Left colon (tissue), 2 donors: ENCODE measurements at regions not wholly inside any gene's neighbourhood (a gene's known extent, or its start where the extent isn't known, plus 50 kb on each side); places are given as distances from the start of the nearest gene placed in this dataset.

Experiments
- ATAC-seq: fragments of 200-7000 bp; cut with Tn5 transposase; one replicate; pipeline ENCODE4 v1.9.1; 2020; ENCODE audit warnings: mild to moderate bottlenecking, moderate library complexity
- DNase-seq, 2 donors: peaks; one replicate each; pipeline ENCODE4 v3.0.0-alpha.2; 2020
- intact Hi-C, 2 donors: fragments of 100-400 bp; cut with DNase I in 1 of 2; cut with micrococcal nuclease in 1 of 2; formaldehyde crosslinking; loops; one replicate each; pipeline versions ENCODE4 v1.11.2 to v1.14.0; 2022; cut with DNase I, micrococcal nuclease
- donor health status: DM: no; HTN: no; CAD: no.
- donor health status: DM: yes; HTN: yes; CAD: no.

DNA sequence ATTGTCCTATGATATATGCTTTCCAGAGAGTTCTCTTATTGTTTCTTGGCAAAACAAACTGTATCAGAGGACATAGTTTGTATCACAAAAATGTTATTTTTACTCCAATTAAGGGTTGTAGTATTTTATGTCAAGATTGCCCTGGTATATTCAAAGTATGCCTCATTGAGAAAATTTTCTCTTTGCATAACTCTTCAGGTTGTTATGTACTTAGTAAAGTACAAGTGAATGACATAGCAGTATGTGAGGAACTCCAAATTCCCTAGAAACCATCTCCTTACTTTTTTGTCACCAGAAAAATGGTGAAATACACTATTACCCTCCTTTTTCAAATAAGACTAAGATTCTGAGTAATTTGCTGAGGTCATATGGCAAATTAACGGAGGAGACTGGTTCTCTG lies 355.3 kb downstream of the NFIB start:
- intact Hi-C loops, result no loop called here
- no peak for DNase-seq
- no peak for ATAC-seq

DNA sequence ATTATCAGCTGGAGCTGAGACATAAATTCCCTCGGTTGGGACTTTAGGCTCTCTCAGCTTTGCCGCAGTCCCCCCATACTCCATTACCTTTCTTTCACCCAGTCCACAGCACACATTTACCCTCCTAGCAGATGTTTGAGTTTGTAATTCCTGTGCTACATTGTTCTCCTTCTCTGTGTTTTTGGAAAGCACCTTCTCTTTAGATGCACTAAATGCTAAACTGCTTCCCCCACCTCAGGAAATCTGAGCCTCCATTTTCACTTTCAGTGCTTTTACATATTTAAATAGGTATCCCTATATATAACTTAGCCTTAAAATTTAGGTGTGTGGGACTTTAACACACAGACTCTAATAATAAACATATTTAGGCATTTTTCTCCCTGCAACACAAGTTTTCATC lies 356.9 kb downstream of the NFIB start:
- intact Hi-C loops, result no loop called here
- no peak for ATAC-seq
- no peak for DNase-seq

DNA sequence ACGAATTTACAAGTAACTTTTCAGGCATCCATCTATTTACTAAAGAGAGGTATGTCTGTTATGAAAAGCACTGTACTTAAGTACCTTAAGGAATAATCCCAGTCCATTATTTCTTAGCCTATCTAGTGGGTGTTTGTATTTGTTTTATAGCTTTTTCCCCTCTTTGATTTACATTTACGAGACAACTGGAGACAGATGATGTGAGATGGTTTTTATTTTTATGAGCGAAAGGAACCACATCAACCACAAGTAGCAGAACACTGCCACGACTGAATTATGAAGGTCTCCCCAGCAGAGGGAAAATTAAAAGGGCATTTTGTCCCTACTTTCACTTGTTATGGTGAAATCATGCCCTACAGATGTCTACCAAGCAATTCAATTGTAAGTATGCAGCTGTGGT lies 357.8 kb downstream of the NFIB start:
- DNase-seq (no peak), ATAC-seq (no peak)
- intact Hi-C loops, result no loop called here

DNA sequence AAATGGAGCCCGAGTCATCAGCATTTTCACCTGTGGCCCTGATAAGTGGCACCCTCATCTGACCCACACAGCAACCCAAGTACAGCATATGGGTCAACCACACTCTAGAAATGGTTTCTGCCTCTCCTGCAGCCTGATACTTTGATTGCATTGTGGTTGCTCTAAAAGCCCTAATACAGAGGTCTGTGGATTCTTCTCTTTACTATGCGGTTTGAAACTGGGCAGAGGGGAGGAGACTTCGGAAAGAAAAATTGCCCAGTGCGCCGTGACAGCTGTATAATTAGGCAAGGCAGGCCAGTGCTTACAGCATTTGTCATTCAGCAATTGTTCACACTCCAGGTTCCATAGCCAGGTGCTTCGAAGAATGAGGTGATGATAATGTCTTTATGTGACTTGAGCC lies 361.0 kb downstream of the NFIB start:
- DNase-seq (no peak), ATAC-seq (no peak)
- intact Hi-C loops, result no loop called here

DNA sequence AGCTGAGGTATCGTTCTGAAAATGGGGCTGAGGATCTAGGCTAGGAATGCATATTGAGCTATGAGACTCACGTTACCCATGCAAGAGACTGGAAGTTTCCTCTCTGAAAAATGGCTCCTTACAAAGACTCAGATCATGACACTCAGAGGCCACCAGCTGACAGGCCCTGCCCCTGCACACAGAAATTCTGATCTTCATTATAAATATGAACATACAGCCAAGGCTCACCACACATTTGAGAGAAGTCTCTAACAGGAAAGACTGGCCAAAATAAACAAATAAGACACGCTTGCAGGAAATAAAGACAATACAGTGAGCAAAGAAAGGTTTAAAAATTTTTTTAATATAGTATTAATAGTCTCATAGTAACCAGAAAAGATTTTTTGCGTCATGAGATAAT lies 365.9 kb downstream of the NFIB start:
- no peak for DNase-seq
- intact Hi-C loops, result no loop called here
- ATAC-seq, result no peak

DNA sequence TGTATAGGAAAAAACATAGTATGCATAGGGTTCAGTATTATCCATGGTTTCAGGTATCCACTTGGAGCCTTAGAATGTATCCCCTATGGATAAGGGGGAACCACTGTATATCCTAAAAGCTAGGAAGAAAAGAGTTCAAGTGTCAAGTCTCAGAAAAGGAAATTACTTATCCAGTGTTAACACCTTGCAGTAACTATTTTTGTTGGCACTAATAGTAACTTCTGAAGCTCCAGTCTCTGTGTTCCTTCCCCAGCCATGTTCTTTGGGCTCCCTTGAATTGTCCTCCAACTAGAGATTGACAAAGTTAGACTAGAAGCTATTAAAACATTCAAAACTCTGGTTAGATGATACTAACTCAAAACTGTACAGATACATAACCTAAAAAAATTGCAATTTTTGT lies 370.8 kb downstream of the NFIB start:
- ATAC-seq (no peak), DNase-seq (no peak)
- intact Hi-C loops, result no loop called here

DNA sequence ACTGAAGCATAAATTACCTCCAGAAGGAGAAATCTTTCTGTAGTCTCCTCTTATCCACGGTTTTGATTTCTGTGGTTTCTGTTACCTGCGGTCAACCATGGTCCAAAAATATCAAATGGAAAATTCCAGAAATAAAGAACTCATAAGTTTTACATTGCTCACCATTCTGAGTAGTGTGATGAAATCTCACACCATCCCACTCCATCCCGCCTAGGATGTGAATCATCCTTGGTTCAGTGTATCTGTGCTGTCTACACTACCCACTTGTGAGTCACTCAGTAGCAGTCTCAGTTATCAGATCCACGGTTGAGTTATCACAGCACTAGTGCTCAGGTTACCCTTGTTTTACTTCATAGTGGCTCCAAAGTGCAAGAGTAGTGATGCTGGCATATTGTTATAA lies 371.2 kb downstream of the NFIB start:
- DNase-seq (no peak), ATAC-seq (no peak)
- intact Hi-C loops, result no loop called here

DNA sequence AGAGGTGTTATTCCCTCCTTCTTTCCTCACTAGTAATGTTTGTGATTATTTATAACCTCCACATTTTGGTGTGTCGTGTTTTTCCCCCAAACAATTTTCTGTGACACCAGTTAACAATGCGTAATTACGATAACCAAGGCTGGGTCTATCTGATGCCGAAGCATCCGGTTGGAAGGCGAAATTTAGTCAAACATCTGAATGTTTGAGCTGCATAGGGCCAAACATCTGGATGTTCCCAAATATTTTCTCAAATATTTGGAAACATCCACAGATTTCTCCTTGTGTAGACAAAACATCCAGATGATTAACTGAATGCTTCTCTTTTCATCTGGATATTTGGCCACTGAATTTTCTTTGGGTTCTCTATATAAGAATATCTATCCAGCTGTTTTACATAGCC lies 371.7 kb downstream of the NFIB start:
- ATAC-seq, result no peak
- no peak for DNase-seq
- intact Hi-C loops, result no loop called here

DNA sequence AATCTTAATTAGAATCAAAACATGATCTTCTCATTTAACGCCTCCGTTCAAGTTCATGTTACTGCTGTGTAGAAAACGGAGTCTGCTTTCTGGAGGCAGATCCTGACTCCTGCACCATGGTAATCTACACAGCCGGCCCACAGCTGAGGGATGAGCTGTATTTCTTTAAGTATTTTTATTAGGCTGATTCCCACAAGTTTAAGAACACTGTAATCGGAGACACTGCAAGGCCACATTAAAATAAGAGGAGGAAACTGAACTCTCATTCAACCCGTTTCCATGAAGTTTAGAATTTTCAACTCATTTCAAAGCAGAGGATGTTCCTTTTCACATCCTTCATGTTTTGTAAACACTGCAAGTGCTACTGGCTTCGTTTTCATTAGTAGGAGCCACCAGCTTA lies 372.2 kb downstream of the NFIB start:
- ATAC-seq (no peak), DNase-seq (no peak)
- intact Hi-C loops, result no loop called here

DNA sequence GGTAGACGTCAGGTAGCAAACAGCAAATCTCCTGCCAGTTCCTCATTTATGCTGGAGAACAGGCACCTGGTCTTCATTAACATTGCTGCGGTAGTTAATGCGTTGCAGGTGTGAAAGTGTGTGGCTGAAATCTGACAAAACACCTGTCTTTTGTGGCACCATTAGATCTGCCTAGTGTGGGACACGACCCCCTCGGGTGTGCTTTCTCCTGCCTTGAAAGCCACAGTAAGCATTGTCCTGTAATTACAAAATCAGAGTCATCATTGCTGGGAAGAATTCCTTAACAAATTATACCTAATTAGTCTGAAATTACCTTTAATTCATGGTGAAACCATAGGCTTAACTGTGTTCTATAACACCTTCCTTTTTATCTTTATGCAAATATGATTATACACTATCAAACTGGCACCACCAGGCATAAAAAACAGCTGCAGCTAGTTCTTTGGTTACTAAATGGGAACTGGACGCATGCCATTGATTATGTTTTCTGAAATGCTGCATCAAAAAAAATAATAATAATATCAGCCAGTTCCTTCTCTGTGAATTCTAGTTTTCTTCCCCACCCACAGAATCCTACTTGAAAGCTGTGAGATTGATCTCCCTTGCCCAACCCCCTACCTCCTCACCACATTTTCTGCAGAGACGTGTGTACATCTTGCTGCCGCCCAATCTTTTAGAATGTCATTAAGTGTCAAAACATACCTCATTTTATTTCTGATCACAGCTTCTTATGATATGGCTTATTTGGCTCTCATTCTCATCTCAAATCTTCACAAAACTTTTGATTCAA lies 374.0 kb downstream of the NFIB start:
- DNase-seq (no peak), ATAC-seq (no peak)
- intact Hi-C loops, result no loop called here

DNA sequence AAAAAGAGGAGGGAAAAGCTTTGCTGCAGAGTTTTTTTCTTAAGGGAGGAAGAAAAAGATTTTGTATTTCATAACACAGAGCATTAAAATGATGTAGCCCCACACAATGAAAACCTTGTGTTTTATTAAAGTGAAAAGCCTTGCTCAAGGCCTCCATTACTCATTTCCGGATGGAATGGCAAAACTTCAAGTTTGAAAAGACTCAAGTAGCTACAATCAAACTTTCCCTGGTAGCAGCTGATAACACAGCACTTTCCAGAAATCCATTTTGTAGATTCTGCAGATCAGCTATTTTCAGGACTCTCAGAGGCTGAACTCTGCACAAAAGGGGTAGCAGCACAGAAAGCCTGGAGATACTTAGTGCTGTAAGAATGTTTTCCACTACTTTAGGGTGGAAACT lies 374.8 kb downstream of the NFIB start:
- ATAC-seq, result no peak
- no peak for DNase-seq
- intact Hi-C loops, result no loop called here

DNA sequence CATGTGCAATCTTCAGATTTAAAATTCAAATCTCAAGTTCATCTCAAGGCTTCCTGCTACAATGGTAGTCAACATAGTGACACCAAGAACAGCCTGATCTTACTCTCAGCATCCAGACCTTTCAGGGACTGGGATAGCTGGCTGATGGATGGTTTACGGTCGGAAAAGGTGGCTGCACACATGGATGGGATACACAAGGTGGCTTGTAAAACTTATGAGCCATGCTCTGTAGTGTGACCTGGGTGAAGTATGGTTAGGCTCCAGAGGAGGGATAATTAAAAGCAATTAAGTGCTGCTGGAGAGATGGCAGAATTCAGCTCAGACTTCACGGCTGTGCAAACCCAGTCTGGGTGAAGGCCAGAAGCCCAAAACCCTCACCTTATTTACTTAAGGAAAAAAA lies 379.5 kb downstream of the NFIB start:
- intact Hi-C loops, result no loop called here
- DNase-seq, result no peak
- no peak for ATAC-seq

DNA sequence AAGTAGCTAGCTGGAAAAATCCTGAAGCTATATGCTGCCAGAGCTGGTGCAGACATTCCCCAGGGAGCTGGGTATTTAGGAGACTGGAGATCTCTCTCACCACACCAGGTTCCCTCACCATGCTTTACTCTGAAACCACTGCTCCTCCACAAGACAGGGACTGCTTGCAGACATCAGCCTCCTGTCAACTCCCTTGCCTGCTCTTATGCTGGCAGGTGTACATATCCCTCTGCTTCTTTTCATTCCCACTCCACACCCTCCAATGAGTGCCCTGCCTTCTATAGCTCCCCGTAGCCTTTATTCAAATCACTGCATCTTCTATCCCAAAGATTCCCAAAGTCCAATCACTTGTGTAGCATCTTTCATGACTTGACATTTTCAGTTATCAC lies 380.7 kb downstream of the NFIB start:
- intact Hi-C loops, result no loop called here
- no peak for DNase-seq
- no peak for ATAC-seq

DNA sequence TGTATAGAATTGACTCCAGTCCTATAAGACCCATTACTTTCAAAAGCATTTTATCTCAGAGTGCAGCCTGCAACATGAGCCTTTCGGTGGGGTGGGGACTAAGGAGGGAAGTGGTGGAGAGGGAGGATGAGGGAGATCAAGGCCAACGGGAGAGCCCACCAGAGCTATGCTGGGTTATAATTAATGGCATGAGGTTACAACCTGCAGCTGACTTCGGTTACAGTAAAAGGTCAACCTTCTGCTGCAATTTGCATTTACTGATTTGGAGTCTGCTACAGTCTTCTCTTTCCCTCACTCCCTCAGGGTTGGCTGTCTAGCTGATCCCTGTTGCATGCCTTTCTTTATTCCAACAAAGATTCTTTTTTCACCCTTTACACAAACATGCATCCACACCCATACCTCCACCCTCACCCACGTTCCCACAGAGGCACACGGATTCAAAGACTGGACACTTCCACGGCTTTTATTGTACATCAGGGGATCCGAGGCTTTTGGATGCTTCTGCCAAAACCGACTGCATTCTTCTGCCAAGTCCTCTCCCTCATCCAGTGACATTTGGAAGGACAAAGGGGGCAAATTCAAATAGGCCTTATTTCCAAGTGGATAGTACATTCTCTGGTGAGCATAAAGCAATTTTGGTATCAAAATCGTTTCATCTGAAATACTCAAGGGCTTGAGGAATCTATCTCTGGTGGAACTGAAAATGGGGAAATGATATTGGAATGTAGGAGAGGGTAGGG lies 381.2 kb downstream of the NFIB start:
- ATAC-seq (no peak), DNase-seq (no peak)
- intact Hi-C loops, result no loop called here

DNA sequence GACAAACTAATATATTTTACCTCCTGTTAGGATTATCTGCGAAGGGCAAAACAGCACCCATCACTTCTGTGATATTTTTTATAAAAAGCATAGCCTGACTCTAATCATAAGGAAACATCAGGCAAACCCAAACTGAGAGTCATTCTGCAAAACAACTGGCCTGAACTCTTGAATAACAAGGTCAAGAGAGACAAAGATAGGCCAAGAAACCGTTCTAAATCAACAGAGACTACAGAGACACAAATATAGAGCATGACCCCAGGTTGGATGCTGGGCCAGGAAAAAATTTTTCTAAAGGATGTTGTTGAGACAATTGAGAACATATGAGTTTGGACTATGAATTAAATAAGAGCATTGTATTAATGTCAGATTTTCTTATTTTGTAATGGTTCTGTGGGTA lies 384.9 kb downstream of the NFIB start:
- ATAC-seq, result no peak
- DNase-seq, result no peak
- intact Hi-C loops, result no loop called here

DNA sequence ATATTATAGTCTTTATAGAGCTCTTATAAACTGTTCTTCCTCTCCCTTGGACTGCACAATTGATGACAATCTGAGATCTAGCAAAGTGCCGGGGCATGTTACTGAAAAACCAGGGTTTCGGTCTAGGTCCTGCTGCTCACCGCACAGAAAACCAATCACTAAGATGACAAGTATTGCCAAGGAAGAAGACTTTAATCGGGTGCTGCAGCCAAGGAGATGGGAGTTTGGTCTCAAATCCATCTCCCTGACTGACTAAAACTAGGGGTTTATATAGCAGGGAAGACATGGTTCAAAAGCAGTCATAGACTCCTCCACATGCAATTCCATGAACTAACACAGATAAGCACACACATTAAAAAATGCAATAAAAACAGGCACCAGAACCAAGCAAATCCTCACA lies 390.6 kb downstream of the NFIB start:
- DNase-seq, result no peak
- intact Hi-C loops, result no loop called here
- ATAC-seq, result no peak

DNA sequence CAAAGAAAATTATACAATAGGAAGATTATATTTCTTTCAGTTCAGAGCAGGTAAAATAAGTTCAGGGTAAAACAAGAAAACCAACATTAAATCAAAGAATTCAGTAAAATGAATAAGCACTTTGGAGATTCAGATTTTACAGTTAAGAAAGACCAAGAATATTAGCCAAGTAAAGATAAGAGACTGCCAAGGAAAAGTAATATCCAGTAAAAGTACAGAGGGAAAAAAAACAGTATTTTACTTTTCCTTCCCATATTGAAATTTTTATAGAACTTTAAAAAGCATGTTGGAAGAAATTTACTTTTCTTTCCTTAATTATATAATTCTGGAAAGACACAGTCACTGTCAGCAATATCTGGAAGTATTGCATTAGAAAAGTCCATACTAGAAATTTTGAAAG lies 393.4 kb downstream of the NFIB start:
- intact Hi-C loops, result no loop called here
- no peak for ATAC-seq
- DNase-seq, result no peak

DNA sequence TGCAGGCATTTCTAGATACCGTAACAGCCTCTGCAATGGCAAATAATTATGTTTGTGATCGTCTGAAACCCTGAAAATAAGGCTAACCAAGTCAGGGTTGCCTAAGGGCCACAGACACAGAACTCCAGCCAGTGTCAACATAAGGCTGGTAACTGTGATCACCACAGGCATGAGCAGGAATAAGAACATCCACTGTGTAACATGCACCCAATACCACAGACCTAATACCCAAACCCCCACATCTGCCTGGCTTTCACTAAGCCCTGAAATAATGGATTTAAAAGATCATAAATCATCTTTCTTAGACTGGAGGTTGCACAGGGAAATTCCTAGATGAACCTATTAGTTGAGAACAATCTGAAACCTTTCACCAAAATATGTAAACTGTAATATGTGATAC lies 394.5 kb downstream of the NFIB start:
- no peak for ATAC-seq
- intact Hi-C loops, result loop anchor here in 1 of 2 donors (10.0 kb wide), 1 partner anchor 55 kb away; no protein-coding TSS in a partner anchor

DNA sequence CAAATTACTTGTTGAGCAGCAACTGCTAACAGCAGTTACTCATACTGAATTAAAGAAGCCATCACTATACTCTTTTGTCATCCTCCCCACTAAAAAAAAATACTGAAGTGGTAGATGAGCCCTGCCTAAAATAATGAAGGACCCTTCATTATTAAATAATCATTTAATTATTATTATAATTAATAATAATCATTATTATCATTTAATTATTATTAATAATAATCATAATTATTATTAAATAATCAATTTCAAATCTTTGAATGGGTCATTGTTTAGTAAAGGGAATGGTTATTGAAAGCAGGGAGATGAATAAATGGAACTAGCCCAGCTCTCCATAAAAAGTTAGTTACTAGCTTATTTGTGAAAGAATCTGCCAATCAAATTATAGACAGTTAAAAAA lies 396.4 kb downstream of the NFIB start:
- ATAC-seq (no peak), DNase-seq (no peak)
- intact Hi-C loops, result loop anchor here in 1 of 2 donors (10.0 kb wide), 1 partner anchor 57 kb away; no protein-coding TSS in a partner anchor

More for the DNA sequence above, 394.5 kb downstream of the NFIB start:
- DNase-seq, result no peak

DNA sequence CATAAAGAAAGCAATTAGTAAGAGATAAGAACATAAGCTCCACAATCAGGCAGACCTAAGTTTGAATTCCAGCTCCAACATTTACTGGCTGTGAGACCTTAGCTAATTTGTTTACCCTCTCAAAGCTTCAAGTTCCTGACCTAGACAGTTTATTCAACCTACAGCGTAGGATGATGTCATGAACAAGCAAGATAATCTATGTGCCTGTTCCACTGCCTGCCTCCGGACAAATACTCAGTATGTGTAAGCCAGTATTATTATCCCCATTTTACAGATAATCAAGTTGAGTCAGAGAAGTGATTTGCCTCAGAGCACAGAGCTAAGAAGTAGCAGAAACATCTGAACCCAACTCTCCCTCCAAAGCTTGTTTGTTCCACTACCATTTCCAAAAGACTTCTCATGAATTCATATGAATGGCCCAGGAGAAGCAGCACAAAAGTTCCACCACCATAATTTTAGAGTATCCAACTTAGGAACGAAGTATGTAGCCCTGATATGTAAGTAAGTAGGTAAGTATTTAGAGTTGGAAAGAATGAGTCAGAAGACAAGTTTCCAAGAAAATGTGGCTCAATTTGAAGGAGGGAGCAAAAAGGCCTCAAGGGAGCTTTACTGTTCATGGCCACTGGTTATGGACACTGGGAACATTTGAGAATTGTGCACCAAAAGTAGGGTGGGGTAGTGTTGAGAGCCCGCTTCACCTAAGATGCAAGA lies 398.2 kb downstream of the NFIB start:
- no peak for DNase-seq
- ATAC-seq, result no peak
- intact Hi-C loops, result loop anchor here in 1 of 2 donors (10.0 kb wide), 1 partner anchor 59 kb away; no protein-coding TSS in a partner anchor
